AG09319 (cell line): ENCODE measurements at regions not wholly inside any gene's neighbourhood (a gene's known extent, or its start where the extent isn't known, plus 50 kb on each side); places are given as distances from the start of the nearest gene placed in this dataset.

Experiments
- DNase-seq: peaks from one replicate; pipeline ENCODE4 v3.0.0-alpha.2; 2010; ENCODE audit warnings: low read depth; ENCODE audit errors: extremely low read depth
- TF ChIP-seq, protein P1 (sequence below): IDR thresholded peaks from 2 replicates; pipeline ENCODE4 v1.5.1; 2011; ENCODE audit warnings: low read depth, mild to moderate bottlenecking, inconsistent platforms, low read length, moderate library complexity

DNA sequence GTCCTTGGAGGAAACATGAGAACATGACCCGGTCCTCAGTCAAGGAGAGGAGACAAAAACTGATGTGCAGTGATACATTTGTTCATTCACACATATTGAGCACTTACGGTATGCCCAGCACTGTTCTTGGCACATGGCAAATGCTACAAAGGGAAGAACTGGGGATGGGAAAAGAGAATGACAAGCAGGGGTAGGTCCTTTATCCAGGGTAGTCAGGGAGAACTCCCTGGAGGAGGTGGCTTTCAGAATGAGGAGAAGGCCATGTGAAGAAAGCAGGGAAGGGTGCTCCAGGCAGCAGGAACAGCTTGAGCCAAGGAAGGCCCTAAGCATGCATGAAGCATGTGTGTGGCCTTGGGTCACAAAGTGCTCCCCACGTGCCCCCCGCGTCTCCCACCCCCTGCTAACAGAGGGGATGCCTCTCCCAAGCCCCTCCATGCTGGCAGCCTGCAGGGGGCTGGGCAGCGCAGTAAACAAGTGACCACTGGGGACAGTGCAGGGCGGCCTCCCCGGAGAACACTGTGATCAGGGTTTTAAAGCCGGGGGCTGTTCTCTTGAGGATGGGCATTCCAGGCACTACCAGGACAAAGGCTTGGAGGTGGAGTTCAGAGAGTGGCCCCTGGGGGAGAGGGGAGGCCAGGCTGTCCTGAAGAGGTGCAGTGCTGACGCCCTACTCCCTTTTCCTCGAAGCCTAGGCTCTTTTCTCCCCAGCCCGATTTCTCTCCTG, 71.0 kb downstream of the PHETA1 start:
- TF ChIP-seq, protein P1, sequence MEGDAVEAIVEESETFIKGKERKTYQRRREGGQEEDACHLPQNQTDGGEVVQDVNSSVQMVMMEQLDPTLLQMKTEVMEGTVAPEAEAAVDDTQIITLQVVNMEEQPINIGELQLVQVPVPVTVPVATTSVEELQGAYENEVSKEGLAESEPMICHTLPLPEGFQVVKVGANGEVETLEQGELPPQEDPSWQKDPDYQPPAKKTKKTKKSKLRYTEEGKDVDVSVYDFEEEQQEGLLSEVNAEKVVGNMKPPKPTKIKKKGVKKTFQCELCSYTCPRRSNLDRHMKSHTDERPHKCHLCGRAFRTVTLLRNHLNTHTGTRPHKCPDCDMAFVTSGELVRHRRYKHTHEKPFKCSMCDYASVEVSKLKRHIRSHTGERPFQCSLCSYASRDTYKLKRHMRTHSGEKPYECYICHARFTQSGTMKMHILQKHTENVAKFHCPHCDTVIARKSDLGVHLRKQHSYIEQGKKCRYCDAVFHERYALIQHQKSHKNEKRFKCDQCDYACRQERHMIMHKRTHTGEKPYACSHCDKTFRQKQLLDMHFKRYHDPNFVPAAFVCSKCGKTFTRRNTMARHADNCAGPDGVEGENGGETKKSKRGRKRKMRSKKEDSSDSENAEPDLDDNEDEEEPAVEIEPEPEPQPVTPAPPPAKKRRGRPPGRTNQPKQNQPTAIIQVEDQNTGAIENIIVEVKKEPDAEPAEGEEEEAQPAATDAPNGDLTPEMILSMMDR = no peak
- no peak for DNase-seq

DNA sequence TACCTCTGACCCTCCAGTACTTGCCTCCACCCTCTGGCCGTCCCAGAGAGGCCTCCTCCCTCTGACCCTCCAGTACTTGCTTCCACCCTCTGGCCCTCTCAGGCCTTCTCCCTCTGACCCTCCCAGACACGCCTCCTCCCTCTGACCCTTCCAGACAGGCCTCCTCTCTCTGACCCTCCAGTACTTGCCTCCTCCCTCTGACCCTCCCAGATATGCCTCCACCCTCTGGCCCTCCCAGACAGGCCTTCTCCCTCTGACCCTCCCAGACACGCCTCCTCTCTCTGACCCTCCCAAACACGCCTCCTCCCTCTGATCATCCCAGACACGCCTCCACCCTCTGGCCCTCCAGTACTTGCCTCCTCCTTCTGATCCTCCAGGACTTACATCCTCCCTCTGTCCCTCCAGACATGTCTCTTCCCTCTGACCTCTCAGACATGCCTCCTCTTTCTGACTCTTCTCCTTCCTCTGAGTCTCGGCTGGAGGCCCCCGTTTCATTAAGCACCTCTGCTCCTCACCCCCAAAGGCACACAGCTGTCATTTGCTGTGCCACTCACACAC, 71.9 kb downstream of the PHETA1 start:
- TF ChIP-seq, protein P1 = no peak
- DNase-seq = no peak

DNA sequence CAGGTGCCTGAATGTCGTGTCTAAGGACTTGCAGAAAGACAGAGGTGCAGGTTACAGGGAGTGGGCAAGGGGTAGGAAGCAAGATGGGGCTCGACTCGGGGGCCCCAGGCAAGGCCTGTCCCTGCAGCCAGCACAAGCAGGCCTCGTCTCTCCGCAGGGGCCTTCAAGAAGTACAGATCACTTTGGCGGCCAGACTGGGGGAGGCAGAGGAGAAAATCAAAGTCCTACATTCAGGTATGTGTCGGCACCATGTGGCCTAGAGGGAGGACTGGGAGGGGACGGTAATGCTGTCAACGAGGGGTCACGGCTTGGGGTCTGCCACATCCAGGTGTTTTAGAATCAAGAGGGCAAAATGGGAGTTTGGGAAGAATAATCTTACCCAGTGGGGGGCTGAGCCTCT, 73.7 kb downstream of the PHETA1 start:
- TF ChIP-seq, protein P1 = no peak
- no peak for DNase-seq

DNA sequence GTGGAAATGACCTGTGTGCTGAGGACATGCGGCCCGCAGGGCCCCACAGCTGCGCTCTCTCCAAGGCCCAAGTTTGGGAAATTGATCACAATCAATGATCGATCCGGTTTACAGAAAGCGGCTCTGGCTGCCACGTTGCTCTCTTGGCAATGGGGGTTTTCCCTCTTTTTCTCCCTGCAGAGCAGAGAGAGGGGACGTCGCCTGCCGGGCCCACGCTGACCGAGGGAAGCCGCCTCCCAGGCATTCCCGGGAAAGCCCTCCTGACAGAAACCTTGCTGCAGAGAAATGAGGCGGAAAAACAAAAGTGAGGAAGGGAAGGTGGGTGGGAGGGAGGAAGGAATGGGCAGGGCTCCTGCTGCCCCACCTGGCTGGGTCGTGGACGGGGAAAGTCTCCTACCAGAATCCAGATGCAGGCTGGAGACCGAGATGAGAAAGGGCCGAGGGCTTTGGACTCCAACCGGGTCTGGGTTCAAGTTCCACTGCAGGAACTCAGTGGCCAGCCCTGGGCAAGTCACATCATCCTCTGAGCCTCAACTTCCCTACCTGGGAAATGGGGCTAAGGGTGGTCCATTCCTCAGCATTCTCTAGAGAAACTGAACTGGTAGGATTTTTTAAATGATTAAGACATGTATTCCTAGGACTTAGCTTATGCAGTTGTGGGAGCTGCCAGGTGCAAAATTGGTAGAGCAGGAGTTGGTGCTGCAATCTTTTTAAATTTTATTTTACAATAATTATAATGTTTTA, 75.5 kb downstream of the PHETA1 start:
- TF ChIP-seq, protein P1 = no peak
- DNase-seq = no peak

DNA sequence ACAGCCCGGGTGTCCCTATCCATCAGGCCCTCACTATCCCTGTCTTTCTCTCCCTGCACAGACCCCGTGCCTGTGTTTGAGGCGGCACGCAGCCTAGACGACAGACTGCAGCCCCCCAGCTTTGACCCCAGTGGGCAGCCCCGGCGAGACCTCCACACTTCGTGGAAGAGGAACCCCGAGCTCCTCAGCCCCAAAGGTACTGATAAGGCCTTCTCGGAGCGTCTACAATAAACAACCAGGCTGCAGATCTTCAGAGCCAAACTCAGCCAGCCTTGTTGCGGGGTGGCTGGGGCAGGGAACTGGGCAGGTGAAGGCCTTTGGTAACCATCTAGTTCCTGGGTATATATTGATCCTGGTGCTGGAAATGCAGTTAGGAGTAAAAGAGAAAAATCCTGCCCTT, 77.5 kb downstream of the PHETA1 start:
- TF ChIP-seq, protein P1 = no peak
- no peak for DNase-seq

DNA sequence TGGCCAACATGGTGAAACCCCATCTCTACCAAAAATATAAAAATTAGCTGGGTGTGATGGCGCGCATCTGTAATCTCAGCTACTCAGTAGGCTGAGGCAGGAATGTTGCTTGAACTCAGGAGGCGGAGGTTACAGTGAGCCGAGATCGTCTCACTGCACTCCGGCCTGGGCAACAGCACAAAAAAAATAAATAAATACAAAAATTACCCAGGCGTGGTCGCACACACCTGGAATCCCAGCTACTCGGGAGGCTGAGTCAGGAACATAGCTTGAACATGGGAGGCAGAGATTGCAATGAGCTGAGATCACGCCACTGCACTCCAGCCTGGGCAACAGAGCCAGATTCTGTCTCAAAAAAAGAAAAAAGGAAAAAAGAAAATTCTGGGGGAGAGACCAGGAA, 80.1 kb downstream of the PHETA1 start:
- TF ChIP-seq, protein P1 = no peak
- DNase-seq = no peak
